Fibroblast of the aortic adventitia (primary cell): ENCODE measurements at regions not wholly inside any gene's neighbourhood (a gene's known extent, or its start where the extent isn't known, plus 50 kb on each side); places are given as distances from the start of the nearest gene placed in this dataset.
"Not testable (repeated sequence)": the region's sequence is repeated elsewhere in the genome, so short reads cannot be mapped to it uniquely, and the experiment has no call there.

ENCODE experiments used
- DNase-seq: peaks from one replicate; pipeline ENCODE4 v3.0.0-alpha.2; 2010; ENCODE audit warnings: low read depth
- H3K4me3 ChIP-seq: 2 replicates; pipeline ENCODE4 v1.5.1; 2011; ENCODE audit warnings: low read depth, mild to moderate bottlenecking, control low read depth, low read length, moderate library complexity
- CTCF ChIP-seq: IDR thresholded peaks from 2 replicates; pipeline ENCODE4 v1.5.1; 2011; ENCODE audit warnings: mild to moderate bottlenecking, low read length, control low read depth, inconsistent platforms; ENCODE audit not compliant: insufficient read depth

GRCh38 chr4:123529278-123529568, 132.6 kb downstream of the SPRY1 start:
- no peak for DNase-seq
- TF ChIP-seq CTCF = no peak
- H3K4me3 ChIP-seq = no peak overlapping the region

DNA sequence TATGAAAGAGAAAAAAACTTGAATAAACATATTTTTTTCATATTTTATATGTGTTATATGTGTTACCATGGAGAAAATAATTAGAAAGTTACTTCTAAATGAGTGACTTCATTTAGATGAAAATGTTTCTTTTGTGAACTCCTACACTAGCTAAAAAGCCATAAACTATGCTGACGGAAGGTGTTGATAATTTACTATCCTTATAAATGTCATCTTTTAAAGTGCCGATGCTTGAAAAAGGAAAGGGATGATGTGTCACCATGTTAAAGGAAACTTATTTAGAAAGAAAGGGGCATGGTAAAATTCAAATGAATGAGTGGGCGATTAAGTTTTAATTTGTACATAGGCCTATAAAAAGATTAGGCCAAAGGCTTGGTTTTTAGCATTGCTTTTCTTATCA, 133.8 kb downstream of the SPRY1 start:
- no peak for TF ChIP-seq CTCF
- H3K4me3 ChIP-seq = no peak overlapping the region
- DNase-seq = no peak

DNA sequence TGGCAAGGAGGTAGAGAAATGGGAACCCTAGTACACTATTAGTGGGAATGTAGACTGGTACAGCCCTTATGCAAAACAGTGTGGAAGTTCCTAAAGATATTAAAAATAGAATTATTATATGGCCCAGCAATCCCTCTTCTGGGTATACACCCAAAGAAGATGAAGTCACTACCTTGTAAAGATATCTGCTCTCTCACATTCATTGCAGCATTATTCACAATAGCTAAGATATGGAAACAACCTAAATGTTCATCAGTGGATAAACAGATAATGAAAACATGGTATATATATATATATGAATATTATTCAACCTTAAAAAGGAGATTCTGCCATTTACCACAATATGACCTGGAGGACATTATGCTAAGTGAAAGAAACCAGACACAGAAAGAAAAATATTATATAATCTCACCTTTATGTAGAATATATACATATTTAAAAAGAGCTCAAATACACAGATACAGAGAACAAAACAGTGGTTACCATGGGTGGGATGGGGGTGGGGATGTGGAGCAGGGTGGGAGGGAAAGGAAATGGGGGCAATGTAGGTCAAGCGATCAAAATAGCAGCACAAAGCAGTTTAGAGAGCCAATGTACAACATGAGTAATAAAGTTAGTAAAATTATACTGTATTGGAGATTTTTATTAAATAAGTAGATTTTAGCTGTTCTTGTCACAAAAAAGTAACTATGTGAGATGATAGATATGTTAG, 138.6 kb downstream of the SPRY1 start:
- DNase-seq = no peak
- no peak for TF ChIP-seq CTCF
- no peak overlapping the region for H3K4me3 ChIP-seq

DNA sequence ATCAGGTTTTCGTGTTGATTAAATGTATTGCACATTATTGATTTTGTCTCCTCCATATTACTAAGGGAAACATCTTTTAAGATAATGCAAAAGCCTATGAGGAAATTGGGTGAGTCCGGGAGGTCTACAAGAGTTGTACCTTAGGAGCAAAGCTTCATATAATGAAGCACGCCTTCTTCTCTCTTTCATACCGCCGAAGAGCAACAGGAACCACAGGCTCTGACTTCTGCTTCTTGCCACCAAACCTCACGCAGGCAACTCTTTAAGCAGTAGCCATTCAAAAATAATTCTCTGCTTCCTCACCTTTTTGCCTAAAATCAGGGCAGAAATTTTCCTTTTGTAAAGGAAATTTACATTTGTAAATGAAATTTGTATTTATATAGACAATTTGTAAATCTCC, 139.6 kb downstream of the SPRY1 start:
- H3K4me3 ChIP-seq = no peak overlapping the region
- no peak for TF ChIP-seq CTCF

GRCh38 chr4:123537906-123538402, 141.4 kb downstream of the SPRY1 start:
- not testable (repeated sequence) for DNase-seq, H3K4me3 ChIP-seq

More for the DNA sequence above, 139.6 kb downstream of the SPRY1 start:
- no peak for DNase-seq

DNA sequence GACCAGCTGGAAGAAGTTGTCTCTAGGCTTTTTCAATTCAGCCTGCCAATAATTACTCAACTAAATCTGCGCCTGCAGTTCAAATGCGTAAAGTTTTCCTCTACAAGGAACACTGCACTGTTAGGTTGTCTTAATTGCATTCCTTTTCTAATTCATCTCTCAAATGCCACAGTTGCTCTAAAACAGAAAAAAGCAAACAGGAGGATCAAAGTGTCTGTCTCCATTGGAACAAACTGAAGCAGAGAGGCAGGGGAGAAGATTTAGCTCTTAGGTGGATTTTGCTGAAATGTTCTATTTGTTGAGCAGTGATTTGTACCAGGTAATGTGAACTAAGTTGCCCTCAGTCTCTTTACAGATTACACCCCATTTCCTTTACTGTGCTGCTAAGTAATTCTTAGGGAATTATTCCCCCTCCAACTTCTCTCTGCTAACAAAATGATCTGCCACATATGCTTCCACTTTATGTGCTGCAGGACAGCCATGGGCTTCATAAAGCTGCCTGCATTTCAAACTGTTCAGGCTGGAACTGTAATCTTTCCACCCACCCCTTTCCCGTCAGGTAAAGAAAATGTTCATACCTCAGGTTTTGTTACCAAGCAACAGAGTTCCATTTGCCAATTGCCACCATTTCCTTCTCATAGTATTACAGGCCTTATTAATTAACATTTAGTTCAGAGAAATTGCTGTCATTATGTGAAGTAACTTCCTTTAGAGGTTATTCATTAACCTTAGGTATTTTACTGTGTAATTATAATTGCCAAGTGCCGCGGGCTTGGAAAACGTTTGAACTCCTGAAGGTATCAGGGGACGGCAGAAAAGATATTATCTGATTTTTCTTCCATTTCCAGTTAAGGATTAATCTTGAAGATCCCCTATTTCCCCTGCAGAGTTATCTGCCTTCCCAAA, 149.3 kb downstream of the SPRY1 start:
- no peak for TF ChIP-seq CTCF
- no peak for DNase-seq
- H3K4me3 ChIP-seq = no peak overlapping the region

- TF ChIP-seq CTCF = no peak
These were observed 150.0 kb downstream of the SPRY1 start for GRCh38 chr4:123546573-123547060.

More at GRCh38 chr4:123546573-123547060, 150.0 kb downstream of the SPRY1 start:
- H3K4me3 ChIP-seq = no peak overlapping the region
- no peak for DNase-seq
